ENCODE measurements at regions not wholly inside any gene's neighbourhood (a gene's known extent, or its start where the extent isn't known, plus 50 kb on each side); places are given as distances from the start of the nearest gene placed in this dataset.

DNA sequence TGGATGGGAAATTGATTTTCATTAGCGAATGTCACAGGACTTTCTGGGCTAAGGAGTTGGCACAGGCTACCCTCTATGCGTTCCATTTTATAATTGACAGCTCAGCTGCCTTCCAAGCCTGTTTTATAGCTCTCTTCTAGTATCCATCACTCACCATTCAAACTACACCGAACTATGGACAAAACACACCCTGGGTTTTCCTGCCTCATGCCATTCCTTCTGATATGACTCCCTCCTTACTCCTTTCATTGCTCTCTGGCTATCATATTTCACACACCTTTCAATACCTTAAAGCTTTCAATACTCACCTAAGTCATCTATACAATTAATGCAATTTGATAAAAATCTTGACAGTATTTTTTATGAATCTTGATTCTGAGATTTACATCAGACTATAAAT, 181.3 kb downstream of the RAP2A start:
- no peak for TF ChIP-seq EZH2 (IDR thresholded peaks at IDR 0.05; ENCODE audit: insufficient read depth, poor library complexity, severe bottlenecking)
- TF ChIP-seq EZH2phosphoT487 (IDR thresholded peaks at IDR 0.05; ENCODE audit: insufficient read depth, low read depth), result no peak
